Lower leg skin (tissue), 4 donors: ENCODE measurements at regions not wholly inside any gene's neighbourhood (a gene's known extent, or its start where the extent isn't known, plus 50 kb on each side); places are given as distances from the start of the nearest gene placed in this dataset.

Source experiments
- DNase-seq, 2 donors: peaks; one replicate each; pipeline ENCODE4 v3.0.0-alpha.2; 2019; ENCODE audit warnings: low spot score in 2 of 2
- H3K4me3 ChIP-seq: fragments of 200-600 bp; sonication (generic); 2 replicates; pipeline ENCODE4 v1.5.1; 2017; ENCODE audit warnings: mild to moderate bottlenecking, low read depth; ENCODE audit not compliant: poor library complexity, severe bottlenecking
- POLR2A ChIP-seq, 2 donors: fragments of 450-650 bp; IDR thresholded peaks; one replicate each; pipeline ENCODE4 v1.6.1; 2016 to 2017; ENCODE audit warnings: antibody characterized with exemption in 2 of 2, mild to moderate bottlenecking in 1 of 2, moderate library complexity in 1 of 2
- WGBS, 2 donors: methylation state at CpG; one replicate each; pipeline ENCODE4 v1.1.5; 2018; 5-methylcytosine and 5-hydroxymethylcytosine counted together
- intact Hi-C: fragments of 100-400 bp; cut with DNase I; formaldehyde crosslinking; loops from one replicate; pipeline ENCODE4 v1.15.0; 2023; ENCODE audit warnings: low total_unique reads
- TF ChIP-seq, protein P1 (sequence below), 3 donors: fragments of 450-650 bp; IDR thresholded peaks; one replicate each; pipeline ENCODE4 v1.5.1; 2016; ENCODE audit warnings: antibody characterized with exemption in 3 of 3, mild to moderate bottlenecking in 3 of 3, moderate library complexity in 2 of 3

- peak in 1 of 2 donors; percentile 42 for DNase-seq
- H3K4me3 ChIP-seq: no peak overlapping the region
- TF ChIP-seq, protein P1, sequence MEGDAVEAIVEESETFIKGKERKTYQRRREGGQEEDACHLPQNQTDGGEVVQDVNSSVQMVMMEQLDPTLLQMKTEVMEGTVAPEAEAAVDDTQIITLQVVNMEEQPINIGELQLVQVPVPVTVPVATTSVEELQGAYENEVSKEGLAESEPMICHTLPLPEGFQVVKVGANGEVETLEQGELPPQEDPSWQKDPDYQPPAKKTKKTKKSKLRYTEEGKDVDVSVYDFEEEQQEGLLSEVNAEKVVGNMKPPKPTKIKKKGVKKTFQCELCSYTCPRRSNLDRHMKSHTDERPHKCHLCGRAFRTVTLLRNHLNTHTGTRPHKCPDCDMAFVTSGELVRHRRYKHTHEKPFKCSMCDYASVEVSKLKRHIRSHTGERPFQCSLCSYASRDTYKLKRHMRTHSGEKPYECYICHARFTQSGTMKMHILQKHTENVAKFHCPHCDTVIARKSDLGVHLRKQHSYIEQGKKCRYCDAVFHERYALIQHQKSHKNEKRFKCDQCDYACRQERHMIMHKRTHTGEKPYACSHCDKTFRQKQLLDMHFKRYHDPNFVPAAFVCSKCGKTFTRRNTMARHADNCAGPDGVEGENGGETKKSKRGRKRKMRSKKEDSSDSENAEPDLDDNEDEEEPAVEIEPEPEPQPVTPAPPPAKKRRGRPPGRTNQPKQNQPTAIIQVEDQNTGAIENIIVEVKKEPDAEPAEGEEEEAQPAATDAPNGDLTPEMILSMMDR (IDR thresholded peaks at IDR 0.05): no peak
- no peak for TF ChIP-seq POLR2A (IDR thresholded peaks at IDR 0.05)
- 80 to 92% methylated on average over 3 of the region's 3 CpGs for WGBS, 2 donors
- intact Hi-C loops: no loop called here
These were observed 126.6 kb downstream of the FHDC1 start for GRCh38 chr4:153062652-153063168.

GRCh38 chr4:153063490-153063889, 127.4 kb downstream of the FHDC1 start:
- 85 to 91% methylated on average over 4 of the region's 4 CpGs for WGBS, 2 donors
- TF ChIP-seq, protein P1 (IDR thresholded peaks at IDR 0.05): no peak
- no peak for TF ChIP-seq POLR2A (IDR thresholded peaks at IDR 0.05)
- no peak overlapping the region for H3K4me3 ChIP-seq
- intact Hi-C loops: no loop called here
- DNase-seq: no peak

GRCh38 chr4:153064571-153064970, 128.4 kb downstream of the FHDC1 start:
- TF ChIP-seq, protein P1 (IDR thresholded peaks at IDR 0.05): no peak
- TF ChIP-seq POLR2A (IDR thresholded peaks at IDR 0.05): no peak
- intact Hi-C loops: no loop called here
- DNase-seq: peak in 1 of 2 donors; percentile 83
- no peak overlapping the region for H3K4me3 ChIP-seq
- WGBS, 2 donors: 61 to 63% methylated on average over 12 to 13 of the region's 13 CpGs

DNA sequence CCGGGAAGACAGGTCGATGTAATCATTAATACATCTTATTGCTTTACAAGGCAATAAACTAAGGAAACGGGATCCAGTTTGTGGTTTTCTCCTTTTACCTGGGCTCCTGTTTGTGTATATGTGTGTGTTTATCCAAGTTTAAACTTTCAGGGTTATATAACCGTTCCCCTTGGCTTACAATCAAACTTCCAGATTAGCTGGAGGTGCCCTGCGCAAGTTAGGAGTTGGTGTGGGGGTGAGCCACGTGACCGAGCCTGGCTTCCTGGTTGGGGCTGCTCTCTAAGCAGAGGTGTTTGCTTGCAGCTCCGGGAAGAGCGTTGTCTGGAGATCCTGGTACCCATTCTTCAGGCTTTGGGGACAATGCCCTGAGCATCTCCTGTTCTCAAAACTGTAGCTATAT, 129.2 kb downstream of the FHDC1 start:
- TF ChIP-seq, protein P1 (IDR thresholded peaks at IDR 0.05): no peak
- no peak for TF ChIP-seq POLR2A (IDR thresholded peaks at IDR 0.05)
- intact Hi-C loops: no loop called here
- H3K4me3 ChIP-seq: no peak overlapping the region
- WGBS, 2 donors: 47 to 54% methylated on average over 9 of the region's 9 CpGs
- peak in 1 of 2 donors; percentile 39 for DNase-seq

GRCh38 chr4:153067376-153067775, 131.3 kb downstream of the FHDC1 start:
- WGBS, 2 donors: 81 to 83% methylated on average over 1 of the region's 1 CpG
- intact Hi-C loops: no loop called here
- TF ChIP-seq POLR2A (IDR thresholded peaks at IDR 0.05): no peak
- TF ChIP-seq, protein P1 (IDR thresholded peaks at IDR 0.05): no peak
- no peak overlapping the region for H3K4me3 ChIP-seq
- DNase-seq: no peak

- DNase-seq: no peak
- intact Hi-C loops: no loop called here
- no peak overlapping the region for H3K4me3 ChIP-seq
- 89 to 95% methylated on average over 7 of the region's 7 CpGs for WGBS, 2 donors
- no peak for TF ChIP-seq POLR2A (IDR thresholded peaks at IDR 0.05)
- TF ChIP-seq, protein P1 (IDR thresholded peaks at IDR 0.05): no peak
These were observed 132.6 kb downstream of the FHDC1 start for GRCh38 chr4:153068751-153069150.
